ENCODE measurements at regions not wholly inside any gene's neighbourhood (a gene's known extent, or its start where the extent isn't known, plus 50 kb on each side); places are given as distances from the start of the nearest gene placed in this dataset.

- TF ChIP-seq, protein P1, sequence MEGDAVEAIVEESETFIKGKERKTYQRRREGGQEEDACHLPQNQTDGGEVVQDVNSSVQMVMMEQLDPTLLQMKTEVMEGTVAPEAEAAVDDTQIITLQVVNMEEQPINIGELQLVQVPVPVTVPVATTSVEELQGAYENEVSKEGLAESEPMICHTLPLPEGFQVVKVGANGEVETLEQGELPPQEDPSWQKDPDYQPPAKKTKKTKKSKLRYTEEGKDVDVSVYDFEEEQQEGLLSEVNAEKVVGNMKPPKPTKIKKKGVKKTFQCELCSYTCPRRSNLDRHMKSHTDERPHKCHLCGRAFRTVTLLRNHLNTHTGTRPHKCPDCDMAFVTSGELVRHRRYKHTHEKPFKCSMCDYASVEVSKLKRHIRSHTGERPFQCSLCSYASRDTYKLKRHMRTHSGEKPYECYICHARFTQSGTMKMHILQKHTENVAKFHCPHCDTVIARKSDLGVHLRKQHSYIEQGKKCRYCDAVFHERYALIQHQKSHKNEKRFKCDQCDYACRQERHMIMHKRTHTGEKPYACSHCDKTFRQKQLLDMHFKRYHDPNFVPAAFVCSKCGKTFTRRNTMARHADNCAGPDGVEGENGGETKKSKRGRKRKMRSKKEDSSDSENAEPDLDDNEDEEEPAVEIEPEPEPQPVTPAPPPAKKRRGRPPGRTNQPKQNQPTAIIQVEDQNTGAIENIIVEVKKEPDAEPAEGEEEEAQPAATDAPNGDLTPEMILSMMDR (IDR thresholded peaks at IDR 0.05; ENCODE audit: borderline replicate concordance, extremely low read depth, low read length, poor library complexity, severe bottlenecking), result no peak
- TF ChIP-seq EZH2 (IDR thresholded peaks at IDR 0.05; ENCODE audit: borderline replicate concordance, low read depth, low read length, severe bottlenecking), result no peak
These were observed 87.5 kb upstream of the KIF26B start for GRCh38 chr1:245067257-245067656.
